ENCODE measurements at regions not wholly inside any gene's neighbourhood (a gene's known extent, or its start where the extent isn't known, plus 50 kb on each side); places are given as distances from the start of the nearest gene placed in this dataset.

DNA sequence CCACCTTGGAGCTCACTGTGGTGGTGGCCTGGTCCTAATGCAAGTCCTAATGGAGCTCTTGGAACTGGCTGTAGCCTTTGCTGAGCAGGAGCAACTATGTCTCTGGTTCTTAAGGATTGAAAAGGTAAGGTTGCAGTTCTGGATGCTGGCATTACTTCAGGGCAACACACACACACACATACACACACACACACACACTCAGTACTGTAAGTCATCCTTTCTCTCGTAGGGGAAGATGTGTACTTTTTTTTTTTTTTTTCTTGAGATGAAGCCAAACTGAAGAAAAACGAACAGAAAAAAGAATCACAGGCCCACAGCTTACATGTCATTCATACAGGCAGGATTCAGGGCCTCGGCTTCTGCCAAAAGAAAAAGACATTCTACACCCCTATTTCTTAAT is 81.1 kb upstream of the RPS23 start:
- no peak for DNase-seq (ENCODE audit: low spot score)
- peak overlapping the region; percentile 70 for H3K27ac Mint-ChIP-seq (ENCODE audit: unreplicated experiment)
- peaks cover 40% of the 10 kb centered on the region for H3K4me1 Mint-ChIP-seq (ENCODE audit: low read depth)
- no peaks in the 10 kb centered on the region for H3K27me3 Mint-ChIP-seq (ENCODE audit: low read depth)
- no peak overlapping the region for H3K4me3 Mint-ChIP-seq (ENCODE audit: unreplicated experiment)
- H3K9me3 Mint-ChIP-seq (ENCODE audit: low read depth), result no peaks in the 10 kb centered on the region
- H3K36me3 Mint-ChIP-seq (ENCODE audit: low read depth), result no peaks in the 10 kb centered on the region
- TF ChIP-seq, protein P1, sequence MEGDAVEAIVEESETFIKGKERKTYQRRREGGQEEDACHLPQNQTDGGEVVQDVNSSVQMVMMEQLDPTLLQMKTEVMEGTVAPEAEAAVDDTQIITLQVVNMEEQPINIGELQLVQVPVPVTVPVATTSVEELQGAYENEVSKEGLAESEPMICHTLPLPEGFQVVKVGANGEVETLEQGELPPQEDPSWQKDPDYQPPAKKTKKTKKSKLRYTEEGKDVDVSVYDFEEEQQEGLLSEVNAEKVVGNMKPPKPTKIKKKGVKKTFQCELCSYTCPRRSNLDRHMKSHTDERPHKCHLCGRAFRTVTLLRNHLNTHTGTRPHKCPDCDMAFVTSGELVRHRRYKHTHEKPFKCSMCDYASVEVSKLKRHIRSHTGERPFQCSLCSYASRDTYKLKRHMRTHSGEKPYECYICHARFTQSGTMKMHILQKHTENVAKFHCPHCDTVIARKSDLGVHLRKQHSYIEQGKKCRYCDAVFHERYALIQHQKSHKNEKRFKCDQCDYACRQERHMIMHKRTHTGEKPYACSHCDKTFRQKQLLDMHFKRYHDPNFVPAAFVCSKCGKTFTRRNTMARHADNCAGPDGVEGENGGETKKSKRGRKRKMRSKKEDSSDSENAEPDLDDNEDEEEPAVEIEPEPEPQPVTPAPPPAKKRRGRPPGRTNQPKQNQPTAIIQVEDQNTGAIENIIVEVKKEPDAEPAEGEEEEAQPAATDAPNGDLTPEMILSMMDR (IDR thresholded peaks at IDR 0.05), result no peak

DNA sequence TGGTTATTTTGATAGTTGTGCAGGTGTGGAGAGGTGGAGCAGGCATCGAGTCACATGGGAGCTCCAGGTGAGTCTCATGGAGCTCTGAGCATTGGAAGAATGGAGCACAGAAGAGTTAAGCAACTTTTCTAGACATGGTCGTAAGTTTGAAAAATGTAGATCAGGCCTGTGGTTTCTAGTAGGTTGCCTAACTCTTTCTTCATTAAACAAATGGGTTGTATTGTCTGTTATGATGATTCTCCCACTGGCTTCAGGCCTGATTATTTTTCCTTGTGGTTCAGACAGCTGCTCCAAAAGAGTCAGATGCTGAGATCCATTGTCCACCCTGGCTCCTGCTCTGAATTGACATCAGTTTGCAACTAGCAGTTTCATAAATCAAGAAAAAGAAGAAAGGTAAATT is 80.3 kb upstream of the RPS23 start:
- Mint-ChIP-seq H3K27me3 (ENCODE audit: low read depth) (no peaks in the 10 kb centered on the region), H3K9me3 (ENCODE audit: low read depth) (no peaks in the 10 kb centered on the region), H3K4me1 (ENCODE audit: low read depth) (peaks cover 46% of the 10 kb centered on the region), H3K36me3 (ENCODE audit: low read depth) (no peaks in the 10 kb centered on the region), H3K4me3 (ENCODE audit: unreplicated experiment) (no peak overlapping the region), H3K27ac (ENCODE audit: unreplicated experiment) (no peak overlapping the region)
- TF ChIP-seq, protein P1 (IDR thresholded peaks at IDR 0.05), result no peak
- no peak for DNase-seq (ENCODE audit: low spot score)

DNA sequence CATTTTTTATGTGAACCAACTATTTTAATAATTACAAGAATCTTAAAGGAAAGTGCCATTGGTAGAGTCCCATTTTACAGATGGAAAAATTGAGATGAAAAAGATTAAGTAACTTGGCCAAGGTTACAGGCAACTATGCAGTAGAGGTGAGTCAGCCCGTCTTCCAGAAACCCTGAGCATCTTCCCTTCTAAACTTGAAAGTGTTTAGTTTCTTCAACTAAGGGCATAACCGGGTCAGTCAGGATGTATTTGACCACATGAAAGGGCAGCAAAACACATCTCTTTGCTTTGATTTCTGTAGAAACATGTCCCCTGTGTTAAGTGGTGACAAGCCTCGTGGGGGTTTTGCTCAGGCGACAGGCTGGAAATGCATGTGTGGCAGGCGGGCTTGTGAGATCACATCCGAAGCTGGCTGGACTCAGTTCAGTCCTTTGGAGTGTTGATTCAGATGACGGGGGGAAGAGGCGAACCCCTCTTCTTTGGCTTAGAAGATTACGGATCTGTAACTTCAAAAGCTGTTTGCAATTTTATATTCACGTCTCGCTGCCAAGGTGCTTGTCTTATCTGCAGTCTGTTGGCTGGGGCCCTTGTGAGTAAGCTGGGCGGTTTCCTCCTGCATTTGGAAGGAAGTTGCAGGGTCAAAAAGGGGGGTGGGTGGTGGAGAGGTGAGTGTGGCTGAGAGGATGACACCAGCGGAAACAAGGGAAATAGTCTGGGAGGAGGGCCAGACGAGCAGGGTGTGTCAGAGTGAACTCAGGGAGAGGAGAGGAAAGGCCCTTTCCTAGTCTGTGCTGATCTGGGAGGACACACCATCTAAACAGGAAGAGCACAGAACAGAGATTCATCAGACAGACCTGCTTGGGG is 78.9 kb upstream of the RPS23 start:
- H3K36me3 Mint-ChIP-seq (ENCODE audit: low read depth), result no peaks in the 10 kb centered on the region
- no peak for DNase-seq (ENCODE audit: low spot score)
- H3K4me1 Mint-ChIP-seq (ENCODE audit: low read depth), result peaks cover 51% of the 10 kb centered on the region
- H3K27ac Mint-ChIP-seq (ENCODE audit: unreplicated experiment), result peak overlapping the region; percentile 64
- H3K4me3 Mint-ChIP-seq (ENCODE audit: unreplicated experiment), result no peak overlapping the region
- H3K27me3 Mint-ChIP-seq (ENCODE audit: low read depth), result no peaks in the 10 kb centered on the region
- TF ChIP-seq, protein P1 (IDR thresholded peaks at IDR 0.05), result no peak
- H3K9me3 Mint-ChIP-seq (ENCODE audit: low read depth), result no peaks in the 10 kb centered on the region

DNA sequence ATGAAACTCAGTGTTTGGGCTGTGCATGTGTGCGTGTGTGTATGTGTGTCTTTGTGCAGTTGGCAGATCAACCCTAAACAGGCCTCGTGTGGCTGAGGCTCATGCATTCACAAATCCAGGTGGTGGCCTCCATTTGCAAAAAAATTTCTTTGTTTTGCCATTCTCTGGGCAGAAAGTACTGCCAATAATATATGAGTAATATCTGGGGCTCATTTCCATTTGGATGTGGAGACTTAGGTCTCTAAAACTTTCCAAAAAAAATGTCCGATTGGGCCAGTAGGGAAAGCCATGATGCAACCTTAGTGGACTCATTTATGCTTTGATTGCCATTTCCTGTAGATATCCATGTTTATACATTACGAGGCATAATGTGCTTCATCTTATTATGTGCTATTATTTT is 77.9 kb upstream of the RPS23 start:
- TF ChIP-seq, protein P1 (IDR thresholded peaks at IDR 0.05), result no peak
- no peak for DNase-seq (ENCODE audit: low spot score)
- no peaks in the 10 kb centered on the region for H3K36me3 Mint-ChIP-seq (ENCODE audit: low read depth)

DNA sequence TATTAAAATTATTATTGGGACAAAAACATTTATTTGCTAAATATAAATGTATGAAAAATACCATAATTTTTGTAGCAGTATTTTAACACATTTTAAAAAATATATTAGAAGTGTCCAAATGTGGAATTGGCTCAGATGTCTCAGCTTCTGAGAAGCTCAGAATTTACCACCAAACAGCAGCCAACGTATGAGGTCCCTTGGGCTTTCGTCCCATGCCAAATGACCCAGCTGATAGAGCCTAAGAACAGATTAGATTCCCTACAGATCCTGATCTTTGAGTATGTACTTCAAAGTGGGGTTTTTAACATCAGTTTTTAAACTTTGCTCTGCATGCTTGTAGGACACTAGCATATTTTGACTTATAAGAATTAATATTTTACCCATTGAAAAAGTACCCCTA is 77.3 kb upstream of the RPS23 start:
- no peaks in the 10 kb centered on the region for H3K27me3 Mint-ChIP-seq (ENCODE audit: low read depth)
- no peak overlapping the region for H3K4me3 Mint-ChIP-seq (ENCODE audit: unreplicated experiment)
- no peaks in the 10 kb centered on the region for H3K9me3 Mint-ChIP-seq (ENCODE audit: low read depth)
- no peak for DNase-seq (ENCODE audit: low spot score)
- TF ChIP-seq, protein P1 (IDR thresholded peaks at IDR 0.05), result no peak
- H3K27ac Mint-ChIP-seq (ENCODE audit: unreplicated experiment), result no peak overlapping the region
- no peaks in the 10 kb centered on the region for H3K36me3 Mint-ChIP-seq (ENCODE audit: low read depth)
- H3K4me1 Mint-ChIP-seq (ENCODE audit: low read depth), result peaks cover 59% of the 10 kb centered on the region

More for the DNA sequence above, 77.9 kb upstream of the RPS23 start:
- no peaks in the 10 kb centered on the region for H3K27me3 Mint-ChIP-seq (ENCODE audit: low read depth)
- no peak overlapping the region for H3K27ac Mint-ChIP-seq (ENCODE audit: unreplicated experiment)
- no peaks in the 10 kb centered on the region for H3K9me3 Mint-ChIP-seq (ENCODE audit: low read depth)
- H3K4me1 Mint-ChIP-seq (ENCODE audit: low read depth), result peaks cover 60% of the 10 kb centered on the region
- H3K4me3 Mint-ChIP-seq (ENCODE audit: unreplicated experiment), result no peak overlapping the region

Measured in chondrocyte (in vitro differentiated cells).